ENCODE measurements at regions not wholly inside any gene's neighbourhood (a gene's known extent, or its start where the extent isn't known, plus 50 kb on each side); places are given as distances from the start of the nearest gene placed in this dataset.

DNA sequence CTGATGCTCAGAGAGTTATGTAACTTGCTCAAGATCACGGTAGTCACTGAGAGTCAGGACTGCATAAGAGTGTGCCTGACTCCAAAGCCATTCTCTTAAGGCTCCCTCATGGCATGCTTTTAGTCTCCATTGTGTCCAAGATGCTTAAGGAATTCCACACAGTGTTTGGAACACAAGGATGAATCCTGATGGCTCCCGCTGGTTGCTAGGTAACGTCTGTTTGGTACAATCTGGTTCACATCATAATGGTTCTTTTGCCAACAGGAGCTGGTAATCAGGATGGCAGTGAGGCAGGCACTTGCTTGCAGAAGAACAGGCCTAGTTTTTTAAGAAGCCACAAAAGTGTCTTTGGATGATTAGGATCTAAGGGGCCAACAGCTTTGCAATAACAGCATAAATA is 436.5 kb upstream of the DAB1 start:
- ATAC-seq: no peak
- Histone ChIP-seq H3K27ac (no peak overlapping the region), H3K9me3 (no peaks in the 10 kb centered on the region), H3K4me3 (no peak overlapping the region), H3K4me1 (no peaks in the 10 kb centered on the region), H3K36me3 (no peaks in the 10 kb centered on the region), H3K27me3 (no peaks in the 10 kb centered on the region)
- no peak for TF ChIP-seq CTCF (IDR thresholded peaks at IDR 0.05)
- intact Hi-C loops (cut with DNase I): no loop called here
- no peak for DNase-seq
- 73 to 95% (median 93%) methylated on average over 3 of the region's 3 CpGs for WGBS, 4 donors

- Histone ChIP-seq H3K36me3 (no peaks in the 10 kb centered on the region), H3K4me1 (no peaks in the 10 kb centered on the region), H3K27ac (no peak overlapping the region), H3K4me3 (no peak overlapping the region), H3K27me3 (no peaks in the 10 kb centered on the region), H3K9me3 (no peaks in the 10 kb centered on the region)
- no peak for DNase-seq
- 39 to 58% (median 50%) methylated on average over 3 to 4 of the region's 4 CpGs for WGBS, 4 donors
- ATAC-seq: no peak
- intact Hi-C loops (cut with DNase I): no loop called here
- TF ChIP-seq CTCF (IDR thresholded peaks at IDR 0.05): no peak
- no peak for TF ChIP-seq POLR2A (IDR thresholded peaks at IDR 0.05)
These were observed 434.9 kb upstream of the DAB1 start for GRCh38 chr1:57858740-57859139.

DNA sequence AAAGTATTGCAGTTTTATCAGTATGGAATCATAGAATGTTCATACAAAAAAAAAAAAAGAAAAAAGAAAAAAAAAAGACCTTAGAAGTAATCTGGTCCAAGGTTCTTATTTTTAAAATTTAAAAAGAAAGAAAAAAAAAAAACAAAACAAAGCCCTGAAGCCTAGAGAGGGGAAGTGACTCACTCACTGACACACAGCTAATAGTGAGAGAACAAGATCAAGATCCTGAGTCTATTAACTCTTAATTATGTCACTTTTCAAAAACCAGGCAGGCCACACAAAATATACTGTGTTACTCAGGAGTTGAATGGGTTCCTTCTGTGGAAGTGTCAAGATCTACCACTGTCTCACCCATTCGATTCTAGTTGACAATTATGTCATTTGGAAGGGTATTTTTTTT is 433.9 kb upstream of the DAB1 start:
- H3K9me3 ChIP-seq: no peaks in the 10 kb centered on the region
- ATAC-seq (no peak), DNase-seq (no peak)
- H3K27me3 ChIP-seq: no peaks in the 10 kb centered on the region
- H3K4me1 ChIP-seq: no peaks in the 10 kb centered on the region
- WGBS, 4 donors: 51 to 62% (median 56%) methylated on average over 1 of the region's 1 CpG
- intact Hi-C loops (cut with DNase I): no loop called here
- no peak overlapping the region for H3K4me3 ChIP-seq
- H3K27ac ChIP-seq: no peak overlapping the region
- no peak for TF ChIP-seq POLR2A (IDR thresholded peaks at IDR 0.05)
- TF ChIP-seq CTCF (IDR thresholded peaks at IDR 0.05): no peak
- no peaks in the 10 kb centered on the region for H3K36me3 ChIP-seq

- 64 to 72% (median 68%) methylated on average over 3 of the region's 3 CpGs for WGBS, 4 donors
- ATAC-seq: no peak
- Histone ChIP-seq H3K4me1 (no peaks in the 10 kb centered on the region), H3K9me3 (no peaks in the 10 kb centered on the region), H3K36me3 (no peaks in the 10 kb centered on the region), H3K27me3 (no peaks in the 10 kb centered on the region), H3K27ac (no peak overlapping the region), H3K4me3 (no peak overlapping the region)
- TF ChIP-seq POLR2A (IDR thresholded peaks at IDR 0.05) (no peak), CTCF (IDR thresholded peaks at IDR 0.05) (no peak)
- intact Hi-C loops (cut with DNase I): loop anchor here in 1 of 10 donors (5.0 kb wide), 1 partner anchor 52 kb away; no protein-coding TSS in a partner anchor
- no peak for DNase-seq
These were observed 430.6 kb upstream of the DAB1 start for GRCh38 chr1:57854436-57854835.
